Vagina (tissue), 2 donors: ENCODE measurements at regions not wholly inside any gene's neighbourhood (a gene's known extent, or its start where the extent isn't known, plus 50 kb on each side); places are given as distances from the start of the nearest gene placed in this dataset.

ENCODE experiments used
- DNase-seq, 2 donors: peaks; one replicate each; pipeline ENCODE4 v3.0.0-alpha.2; 2017; ENCODE audit errors: extremely low spot score in 2 of 2
- H3K27ac ChIP-seq: fragments of 200-600 bp; sonication (generic); one replicate; pipeline ENCODE4 v1.5.1; 2019
- H3K27me3 ChIP-seq: fragments of 200-600 bp; sonication (generic); one replicate; pipeline ENCODE4 v1.5.1; 2019
- H3K36me3 ChIP-seq, 2 donors: fragments of 200-600 bp; sonication (generic); one replicate each; pipeline ENCODE4 v1.5.1; 2017 to 2019
- H3K4me1 ChIP-seq: fragments of 200-600 bp; sonication (generic); one replicate; pipeline ENCODE4 v1.5.1; 2019
- H3K4me3 ChIP-seq, 2 donors: fragments of 200-600 bp; sonication (generic); 1 replicate in 1 of 2; 2 replicates in 1 of 2; pipeline ENCODE4 v1.5.1; 2016 to 2019
- H3K9me3 ChIP-seq: fragments of 200-600 bp; sonication (generic); one replicate; pipeline ENCODE4 v1.5.1; 2019
- CTCF ChIP-seq, 3 experiments: fragments of 450-650 bp in 2 of 3; fragments of 200-600 bp in 1 of 3; sonication (generic) in 1 of 3; IDR thresholded peaks; one replicate each; pipeline ENCODE4 v1.5.1; 2017 to 2019; ENCODE audit warnings: antibody characterized with exemption in 3 of 3, mild to moderate bottlenecking in 2 of 3, moderate library complexity in 2 of 3
- POLR2A ChIP-seq, 2 donors: fragments of 450-650 bp; IDR thresholded peaks; one replicate each; pipeline ENCODE4 v1.6.1; 2017; ENCODE audit warnings: antibody characterized with exemption in 2 of 2, mild to moderate bottlenecking in 2 of 2, moderate library complexity in 2 of 2
- POLR2AphosphoS5 ChIP-seq, 2 donors: sonication (generic); formaldehyde crosslinking; IDR thresholded peaks; one replicate each; pipeline ENCODE4 v1.9.0; 2017; ENCODE audit warnings: antibody characterized with exemption in 2 of 2, mild to moderate bottlenecking in 2 of 2, low read depth in 1 of 2; ENCODE audit not compliant: insufficient read depth in 1 of 2
- intact Hi-C: fragments of 100-400 bp; cut with DNase I; formaldehyde crosslinking; loops from one replicate; pipeline ENCODE4 v1.15.1; 2023

GRCh38 chr3:95311272-95311671, 1248.4 kb downstream of the NSUN3 start:
- DNase-seq: no peak
- no peaks in the 10 kb centered on the region for H3K9me3 ChIP-seq

GRCh38 chr3:95312650-95313049, 1249.8 kb downstream of the NSUN3 start:
- no peaks in the 10 kb centered on the region for H3K27me3 ChIP-seq
- intact Hi-C loops: no loop called here
- no peak overlapping the region for H3K4me3 ChIP-seq
- H3K27ac ChIP-seq: no peak overlapping the region
- H3K9me3 ChIP-seq: no peaks in the 10 kb centered on the region
- TF ChIP-seq POLR2A (IDR thresholded peaks at IDR 0.05) (no peak), POLR2AphosphoS5 (IDR thresholded peaks at IDR 0.05; ENCODE audit: insufficient read depth in 1 of 2, low read depth in 1 of 2) (no peak), CTCF (IDR thresholded peaks at IDR 0.05) (no peak)
- no peaks in the 10 kb centered on the region for H3K36me3 ChIP-seq
- DNase-seq: no peak
- no peaks in the 10 kb centered on the region for H3K4me1 ChIP-seq

More at GRCh38 chr3:95311272-95311671, 1248.4 kb downstream of the NSUN3 start:
- TF ChIP-seq POLR2AphosphoS5 (IDR thresholded peaks at IDR 0.05; ENCODE audit: insufficient read depth in 1 of 2, low read depth in 1 of 2): no peak
- no peak for TF ChIP-seq CTCF (IDR thresholded peaks at IDR 0.05)
- TF ChIP-seq POLR2A (IDR thresholded peaks at IDR 0.05): no peak
- Histone ChIP-seq H3K4me1 (no peaks in the 10 kb centered on the region), H3K27me3 (no peaks in the 10 kb centered on the region), H3K36me3 (no peaks in the 10 kb centered on the region), H3K4me3 (no peak overlapping the region), H3K27ac (no peak overlapping the region)
- intact Hi-C loops: no loop called here

- no peak for DNase-seq
- H3K27ac ChIP-seq: no peak overlapping the region
- H3K4me1 ChIP-seq: no peaks in the 10 kb centered on the region
- intact Hi-C loops: no loop called here
- H3K36me3 ChIP-seq: no peaks in the 10 kb centered on the region
- TF ChIP-seq POLR2A (IDR thresholded peaks at IDR 0.05) (no peak), POLR2AphosphoS5 (IDR thresholded peaks at IDR 0.05; ENCODE audit: insufficient read depth in 1 of 2, low read depth in 1 of 2) (no peak), CTCF (IDR thresholded peaks at IDR 0.05) (no peak)
- no peaks in the 10 kb centered on the region for H3K27me3 ChIP-seq
- H3K4me3 ChIP-seq: no peak overlapping the region
- H3K9me3 ChIP-seq: no peaks in the 10 kb centered on the region
Measured at GRCh38 chr3:95319921-95320494, 1257.1 kb downstream of the NSUN3 start.

GRCh38 chr3:95327478-95327877, 1264.6 kb downstream of the NSUN3 start:
- no peak overlapping the region for H3K27ac ChIP-seq
- H3K27me3 ChIP-seq: no peaks in the 10 kb centered on the region
- H3K4me3 ChIP-seq: no peak overlapping the region
- no peak for DNase-seq
- H3K9me3 ChIP-seq: no peaks in the 10 kb centered on the region
- intact Hi-C loops: no loop called here
- no peak for TF ChIP-seq POLR2A (IDR thresholded peaks at IDR 0.05)
- no peak for TF ChIP-seq CTCF (IDR thresholded peaks at IDR 0.05)
- no peak for TF ChIP-seq POLR2AphosphoS5 (IDR thresholded peaks at IDR 0.05; ENCODE audit: insufficient read depth in 1 of 2, low read depth in 1 of 2)
- no peaks in the 10 kb centered on the region for H3K4me1 ChIP-seq
- H3K36me3 ChIP-seq: no peaks in the 10 kb centered on the region

- Histone ChIP-seq H3K4me3 (no peak overlapping the region), H3K27me3 (no peaks in the 10 kb centered on the region), H3K36me3 (no peaks in the 10 kb centered on the region), H3K27ac (no peak overlapping the region), H3K9me3 (no peaks in the 10 kb centered on the region), H3K4me1 (no peaks in the 10 kb centered on the region)
- intact Hi-C loops: no loop called here
- TF ChIP-seq POLR2AphosphoS5 (IDR thresholded peaks at IDR 0.05; ENCODE audit: insufficient read depth in 1 of 2, low read depth in 1 of 2) (no peak), CTCF (IDR thresholded peaks at IDR 0.05) (no peak)
- no peak for DNase-seq
Measured at GRCh38 chr3:95333826-95334225, 1271.0 kb downstream of the NSUN3 start.
